ENCODE measurements at regions not wholly inside any gene's neighbourhood (a gene's known extent, or its start where the extent isn't known, plus 50 kb on each side); places are given as distances from the start of the nearest gene placed in this dataset.

GRCh38 chr15:93300796-93301195 lies 211.8 kb upstream of the RGMA start:
- TF ChIP-seq CTCF (conservative IDR thresholded peaks at IDR 0.05; ENCODE audit: low read depth) = no peak
- CTCF ChIA-PET = no interaction called here
- H3K27ac ChIP-seq = no peak overlapping the region
- no peak for DNase-seq (ENCODE audit: low spot score)
- POLR2A ChIA-PET (ENCODE audit: low non-redundant PET) = no interaction called here

- ChIA-PET CTCF (no interaction called here), POLR2A (ENCODE audit: low non-redundant PET) (no interaction called here)
- DNase-seq (ENCODE audit: low spot score) = no peak
- H3K27ac ChIP-seq = no peak overlapping the region
- no peak for TF ChIP-seq CTCF (conservative IDR thresholded peaks at IDR 0.05; ENCODE audit: low read depth)
Observed at GRCh38 chr15:93299675-93300074, 210.7 kb upstream of the RGMA start.

- no peak overlapping the region for H3K27ac ChIP-seq
- no peak for TF ChIP-seq CTCF (conservative IDR thresholded peaks at IDR 0.05; ENCODE audit: low read depth)
- POLR2A ChIA-PET (ENCODE audit: low non-redundant PET) = no interaction called here
- DNase-seq (ENCODE audit: low spot score) = peak; percentile 37
- CTCF ChIA-PET = no interaction called here
Observed at GRCh38 chr15:93298901-93299300, 209.9 kb upstream of the RGMA start.

- CTCF ChIA-PET = interaction anchor here (0.8 kb wide), 1 partner anchor 22 kb away, joined by 5 read pairs; no protein-coding TSS in a partner anchor
- no peak overlapping the region for H3K27ac ChIP-seq
- POLR2A ChIA-PET (ENCODE audit: low non-redundant PET) = no interaction called here
- TF ChIP-seq CTCF (conservative IDR thresholded peaks at IDR 0.05; ENCODE audit: low read depth) = no peak
- no peak for DNase-seq (ENCODE audit: low spot score)
Observed at GRCh38 chr15:93296759-93297500, 207.9 kb upstream of the RGMA start.

GRCh38 chr15:93294896-93295295 lies 205.9 kb upstream of the RGMA start:
- CTCF ChIA-PET = no interaction called here
- DNase-seq (ENCODE audit: low spot score) = no peak
- TF ChIP-seq CTCF (conservative IDR thresholded peaks at IDR 0.05; ENCODE audit: low read depth) = no peak
- no peak overlapping the region for H3K27ac ChIP-seq
- POLR2A ChIA-PET (ENCODE audit: low non-redundant PET) = no interaction called here

- POLR2A ChIA-PET (ENCODE audit: low non-redundant PET) = no interaction called here
- CTCF ChIA-PET = no interaction called here
- no peak for DNase-seq (ENCODE audit: low spot score)
- no peak overlapping the region for H3K27ac ChIP-seq
- no peak for TF ChIP-seq CTCF (conservative IDR thresholded peaks at IDR 0.05; ENCODE audit: low read depth)
Observed at GRCh38 chr15:93294066-93294465, 205.1 kb upstream of the RGMA start.

Measured in RWPE1 (cell line).